Nephron progenitor cell (in vitro differentiated cells): ENCODE measurements at regions not wholly inside any gene's neighbourhood (a gene's known extent, or its start where the extent isn't known, plus 50 kb on each side); places are given as distances from the start of the nearest gene placed in this dataset.

Source experiments
- DNase-seq: peaks from one replicate; pipeline ENCODE4 v3.0.0; 2021
- H3K27ac Mint-ChIP-seq: 2 replicates; pipeline ENCODE4 v1.8.0; 2021; ENCODE audit warnings: mild to moderate bottlenecking, moderate library complexity, mixed read lengths
- H3K27me3 Mint-ChIP-seq: 2 replicates; pipeline ENCODE4 v1.8.0; 2021; ENCODE audit warnings: mild to moderate bottlenecking, low read depth, mixed read lengths; ENCODE audit not compliant: poor library complexity
- H3K36me3 Mint-ChIP-seq: 2 replicates; pipeline ENCODE4 v1.8.0; 2021; ENCODE audit warnings: low read depth, mixed read lengths
- H3K4me1 Mint-ChIP-seq: 2 replicates; pipeline ENCODE4 v1.8.0; 2021; ENCODE audit warnings: mixed read lengths
- H3K4me3 Mint-ChIP-seq: 2 replicates; pipeline ENCODE4 v1.8.0; 2021; ENCODE audit warnings: mild to moderate bottlenecking, moderate library complexity, mixed read lengths
- H3K9me3 Mint-ChIP-seq: 2 replicates; pipeline ENCODE4 v1.8.0; 2021; ENCODE audit warnings: mild to moderate bottlenecking, moderate library complexity, mixed read lengths
- TF ChIP-seq, protein P1 (sequence below): fragments of 200-600 bp; sonication (generic); IDR thresholded peaks from 2 replicates; pipeline ENCODE4 v1.5.0; 2021; ENCODE audit warnings: antibody characterized with exemption

DNA sequence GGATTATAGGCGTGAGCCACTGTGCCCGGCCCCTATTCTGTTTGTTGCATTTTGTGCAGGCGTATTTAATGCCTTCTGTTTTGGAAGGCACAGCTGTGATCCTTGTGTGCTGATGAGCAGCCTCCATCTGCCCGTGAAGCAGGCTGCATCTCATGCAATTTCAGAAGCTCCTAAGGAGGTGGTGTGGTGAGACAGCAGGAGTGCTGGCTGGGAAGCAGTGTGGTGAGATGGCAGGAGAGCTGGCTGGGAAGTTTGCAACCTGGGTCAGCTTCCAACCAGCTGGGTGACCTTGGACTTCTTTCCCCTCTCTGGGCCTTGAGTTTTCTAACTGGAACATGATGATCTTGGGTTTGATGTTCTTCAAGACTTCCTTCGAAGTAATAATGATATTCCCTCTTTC, 525.1 kb downstream of the TBC1D22A start:
- Mint-ChIP-seq H3K9me3 (peaks cover 96% of the 10 kb centered on the region), H3K27me3 (no peaks in the 10 kb centered on the region), H3K4me1 (no peaks in the 10 kb centered on the region), H3K36me3 (no peaks in the 10 kb centered on the region), H3K4me3 (no peak overlapping the region), H3K27ac (no peak overlapping the region)
- TF ChIP-seq, protein P1, sequence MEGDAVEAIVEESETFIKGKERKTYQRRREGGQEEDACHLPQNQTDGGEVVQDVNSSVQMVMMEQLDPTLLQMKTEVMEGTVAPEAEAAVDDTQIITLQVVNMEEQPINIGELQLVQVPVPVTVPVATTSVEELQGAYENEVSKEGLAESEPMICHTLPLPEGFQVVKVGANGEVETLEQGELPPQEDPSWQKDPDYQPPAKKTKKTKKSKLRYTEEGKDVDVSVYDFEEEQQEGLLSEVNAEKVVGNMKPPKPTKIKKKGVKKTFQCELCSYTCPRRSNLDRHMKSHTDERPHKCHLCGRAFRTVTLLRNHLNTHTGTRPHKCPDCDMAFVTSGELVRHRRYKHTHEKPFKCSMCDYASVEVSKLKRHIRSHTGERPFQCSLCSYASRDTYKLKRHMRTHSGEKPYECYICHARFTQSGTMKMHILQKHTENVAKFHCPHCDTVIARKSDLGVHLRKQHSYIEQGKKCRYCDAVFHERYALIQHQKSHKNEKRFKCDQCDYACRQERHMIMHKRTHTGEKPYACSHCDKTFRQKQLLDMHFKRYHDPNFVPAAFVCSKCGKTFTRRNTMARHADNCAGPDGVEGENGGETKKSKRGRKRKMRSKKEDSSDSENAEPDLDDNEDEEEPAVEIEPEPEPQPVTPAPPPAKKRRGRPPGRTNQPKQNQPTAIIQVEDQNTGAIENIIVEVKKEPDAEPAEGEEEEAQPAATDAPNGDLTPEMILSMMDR = no peak
- DNase-seq = no peak

- no peaks in the 10 kb centered on the region for H3K36me3 Mint-ChIP-seq
- H3K27ac Mint-ChIP-seq = no peak overlapping the region
- no peaks in the 10 kb centered on the region for H3K27me3 Mint-ChIP-seq
- no peaks in the 10 kb centered on the region for H3K4me1 Mint-ChIP-seq
- H3K9me3 Mint-ChIP-seq = peaks cover 94% of the 10 kb centered on the region
- TF ChIP-seq, protein P1 = no peak
- no peak for DNase-seq
- no peak overlapping the region for H3K4me3 Mint-ChIP-seq
Measured at GRCh38 chr22:47286590-47286989, 524.1 kb downstream of the TBC1D22A start.

DNA sequence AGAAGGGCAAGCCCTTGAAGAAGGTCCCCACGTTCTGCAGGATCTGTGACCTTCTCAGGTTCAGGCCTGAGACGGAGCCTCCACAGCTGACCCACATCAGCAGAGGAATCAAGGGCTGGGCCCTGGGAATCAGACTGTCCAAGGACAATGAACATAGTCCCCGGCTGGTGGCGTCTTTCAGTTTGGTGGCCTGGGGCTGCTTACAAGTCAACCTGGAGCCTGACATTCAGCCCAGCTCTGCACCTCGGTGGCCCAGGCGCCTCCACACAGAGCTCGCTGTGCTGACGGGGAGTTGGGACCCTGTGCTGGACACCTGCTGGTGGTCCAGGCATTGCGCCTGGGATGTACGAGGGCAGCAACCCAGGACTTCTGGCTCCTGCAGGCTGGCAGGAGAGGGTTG, 523.5 kb downstream of the TBC1D22A start:
- no peaks in the 10 kb centered on the region for H3K27me3 Mint-ChIP-seq
- H3K36me3 Mint-ChIP-seq = no peaks in the 10 kb centered on the region
- peaks cover 94% of the 10 kb centered on the region for H3K9me3 Mint-ChIP-seq
- no peaks in the 10 kb centered on the region for H3K4me1 Mint-ChIP-seq
- DNase-seq = no peak
- H3K27ac Mint-ChIP-seq = no peak overlapping the region
- H3K4me3 Mint-ChIP-seq = no peak overlapping the region
- TF ChIP-seq, protein P1 = no peak

DNA sequence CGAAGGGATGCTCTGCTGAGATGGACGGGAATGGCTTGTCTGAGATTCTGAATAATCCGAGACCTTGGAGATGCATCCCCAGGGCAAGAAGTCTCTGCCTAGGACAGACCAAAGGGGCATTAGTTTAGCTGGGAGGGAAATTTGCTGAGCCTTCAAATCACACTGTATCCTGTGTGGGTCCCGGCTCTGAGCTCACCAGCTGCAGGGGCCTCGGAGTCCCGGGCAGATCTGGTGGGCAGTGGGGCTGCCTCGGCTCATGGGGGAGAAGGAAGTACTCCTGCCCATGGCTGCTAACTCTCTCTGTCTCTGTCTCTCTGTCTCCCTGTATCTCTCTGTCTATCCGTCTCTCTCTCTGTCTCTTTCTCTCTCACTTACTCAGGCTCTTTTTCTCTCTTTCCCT, 522.4 kb downstream of the TBC1D22A start:
- peaks cover 95% of the 10 kb centered on the region for H3K9me3 Mint-ChIP-seq
- no peak overlapping the region for H3K27ac Mint-ChIP-seq
- H3K4me3 Mint-ChIP-seq = no peak overlapping the region
- no peaks in the 10 kb centered on the region for H3K36me3 Mint-ChIP-seq
- TF ChIP-seq, protein P1 = no peak
- no peaks in the 10 kb centered on the region for H3K4me1 Mint-ChIP-seq
- DNase-seq = no peak
- no peaks in the 10 kb centered on the region for H3K27me3 Mint-ChIP-seq

DNA sequence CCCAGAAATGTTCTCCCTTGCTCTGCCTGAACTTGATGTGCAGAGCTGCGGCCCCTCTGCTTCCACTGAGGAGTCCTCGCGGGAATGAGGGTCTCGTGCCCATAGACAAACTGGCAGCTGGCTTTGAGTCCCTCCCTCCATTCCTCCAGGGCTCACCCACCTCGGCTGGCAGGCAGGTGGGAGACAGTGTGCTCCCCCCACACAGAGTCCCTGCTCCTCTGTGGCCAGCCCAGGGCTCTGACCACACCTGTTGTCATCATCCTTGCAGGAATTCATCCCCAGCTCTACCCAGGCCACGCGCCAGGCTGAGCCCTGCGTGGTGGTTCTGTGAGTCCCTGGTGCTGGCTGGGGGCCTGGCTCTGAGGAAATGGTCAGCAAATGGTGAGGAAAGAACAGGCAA, 521.9 kb downstream of the TBC1D22A start:
- H3K9me3 Mint-ChIP-seq = peaks cover 93% of the 10 kb centered on the region
- no peak for DNase-seq
- no peaks in the 10 kb centered on the region for H3K27me3 Mint-ChIP-seq
- TF ChIP-seq, protein P1 = no peak
- H3K4me3 Mint-ChIP-seq = no peak overlapping the region
- H3K36me3 Mint-ChIP-seq = no peaks in the 10 kb centered on the region
- H3K4me1 Mint-ChIP-seq = no peaks in the 10 kb centered on the region
- no peak overlapping the region for H3K27ac Mint-ChIP-seq

DNA sequence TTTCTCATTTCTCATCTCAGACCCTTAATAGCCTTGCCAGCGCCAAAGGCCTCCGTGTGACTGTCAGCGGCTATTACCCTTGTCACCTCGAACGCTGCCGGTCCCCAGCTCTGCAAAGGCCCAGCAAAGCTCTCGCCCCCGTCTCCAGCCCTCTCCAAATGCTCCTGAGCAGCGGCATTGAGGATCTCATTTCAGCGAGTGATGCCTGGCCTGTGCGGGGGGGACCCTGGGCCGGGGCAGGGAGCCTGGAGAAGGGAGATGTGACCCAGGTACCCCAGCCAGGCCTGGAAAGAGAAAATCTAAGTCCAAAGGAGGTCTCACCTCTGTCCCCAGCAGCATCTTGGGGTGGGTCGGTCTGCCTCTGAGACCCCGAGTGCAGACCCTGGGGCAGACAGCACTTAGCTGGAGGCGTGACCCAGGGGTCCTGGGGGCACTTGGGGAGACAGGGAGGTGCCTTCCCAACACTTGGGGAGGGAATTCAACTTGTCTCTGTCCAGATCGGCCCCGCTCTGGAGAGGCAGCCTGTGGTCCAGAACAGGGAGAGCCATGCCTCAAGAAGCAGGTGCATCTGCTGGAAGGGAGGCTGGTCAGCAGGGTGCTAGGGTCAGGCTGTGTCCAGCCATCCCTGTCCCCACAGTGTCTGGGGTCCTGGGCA, 521.3 kb downstream of the TBC1D22A start:
- Mint-ChIP-seq H3K27me3 (no peaks in the 10 kb centered on the region), H3K4me3 (no peak overlapping the region), H3K9me3 (peaks cover 93% of the 10 kb centered on the region), H3K4me1 (no peaks in the 10 kb centered on the region), H3K27ac (no peak overlapping the region), H3K36me3 (no peaks in the 10 kb centered on the region)
- no peak for DNase-seq
- TF ChIP-seq, protein P1 = no peak
